ENCODE measurements at regions not wholly inside any gene's neighbourhood (a gene's known extent, or its start where the extent isn't known, plus 50 kb on each side); places are given as distances from the start of the nearest gene placed in this dataset.

DNA sequence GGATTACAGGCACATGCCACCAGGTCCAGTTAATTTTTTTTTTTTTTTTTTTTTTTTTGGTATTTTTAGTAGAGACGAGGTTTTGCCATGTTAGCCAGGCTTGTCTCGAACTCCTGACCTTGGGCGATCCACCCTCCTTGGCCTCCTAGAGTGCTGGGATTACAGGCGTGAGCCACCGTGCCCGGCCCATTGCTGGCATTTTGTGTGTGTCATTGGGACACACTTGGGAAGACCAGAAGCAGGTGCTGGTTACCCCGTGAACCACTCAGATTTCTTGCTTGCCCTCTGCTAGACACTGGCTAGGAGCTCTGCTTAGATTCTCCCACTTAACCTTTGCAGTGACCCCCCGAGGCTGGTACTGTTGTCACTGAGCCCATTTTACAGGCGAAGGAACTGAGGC is 229.3 kb downstream of the IRF8 start:
- TF ChIP-seq, protein P1, sequence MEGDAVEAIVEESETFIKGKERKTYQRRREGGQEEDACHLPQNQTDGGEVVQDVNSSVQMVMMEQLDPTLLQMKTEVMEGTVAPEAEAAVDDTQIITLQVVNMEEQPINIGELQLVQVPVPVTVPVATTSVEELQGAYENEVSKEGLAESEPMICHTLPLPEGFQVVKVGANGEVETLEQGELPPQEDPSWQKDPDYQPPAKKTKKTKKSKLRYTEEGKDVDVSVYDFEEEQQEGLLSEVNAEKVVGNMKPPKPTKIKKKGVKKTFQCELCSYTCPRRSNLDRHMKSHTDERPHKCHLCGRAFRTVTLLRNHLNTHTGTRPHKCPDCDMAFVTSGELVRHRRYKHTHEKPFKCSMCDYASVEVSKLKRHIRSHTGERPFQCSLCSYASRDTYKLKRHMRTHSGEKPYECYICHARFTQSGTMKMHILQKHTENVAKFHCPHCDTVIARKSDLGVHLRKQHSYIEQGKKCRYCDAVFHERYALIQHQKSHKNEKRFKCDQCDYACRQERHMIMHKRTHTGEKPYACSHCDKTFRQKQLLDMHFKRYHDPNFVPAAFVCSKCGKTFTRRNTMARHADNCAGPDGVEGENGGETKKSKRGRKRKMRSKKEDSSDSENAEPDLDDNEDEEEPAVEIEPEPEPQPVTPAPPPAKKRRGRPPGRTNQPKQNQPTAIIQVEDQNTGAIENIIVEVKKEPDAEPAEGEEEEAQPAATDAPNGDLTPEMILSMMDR (IDR thresholded peaks at IDR 0.05; ENCODE audit: insufficient read depth, low read depth, low read length): no peak
- no peak for TF ChIP-seq EZH2 (IDR thresholded peaks at IDR 0.05; ENCODE audit: insufficient read depth, low read length)

All from astrocyte (in vitro differentiated cells and primary cell).